Left lung (tissue), 4 donors: ENCODE measurements at regions not wholly inside any gene's neighbourhood (a gene's known extent, or its start where the extent isn't known, plus 50 kb on each side); places are given as distances from the start of the nearest gene placed in this dataset.

ENCODE experiments used
- ATAC-seq: fragments of 200-7000 bp; cut with Tn5 transposase; one replicate; pipeline ENCODE4 v1.9.1; 2020; ENCODE audit warnings: moderate library complexity
- DNase-seq, 4 donors: peaks; one replicate each; pipeline ENCODE4 v3.0.0-alpha.2; 2013 to 2020
- H3K27ac ChIP-seq, 2 donors: fragments of 200-600 bp; sonication (generic) in 1 of 2; one replicate each; pipeline versions ENCODE4 v1.5.0 to v1.8.0; 2020 to 2021
- H3K27me3 ChIP-seq, 2 donors: fragments of 200-600 bp; sonication (generic) in 1 of 2; one replicate each; pipeline versions ENCODE4 v1.5.0 to v1.8.0; 2020 to 2021
- H3K36me3 ChIP-seq, 2 donors: fragments of 200-600 bp; sonication (generic) in 1 of 2; one replicate each; pipeline versions ENCODE4 v1.5.0 to v1.8.0; 2020 to 2021
- H3K4me1 ChIP-seq, 2 donors: fragments of 200-600 bp; one replicate each; pipeline ENCODE4 v1.8.0; 2021
- H3K4me3 ChIP-seq, 2 donors: fragments of 200-600 bp; sonication (generic) in 1 of 2; one replicate each; pipeline versions ENCODE4 v1.5.0 to v1.8.0; 2020 to 2021; ENCODE audit warnings: mild to moderate bottlenecking in 1 of 2
- H3K9me3 ChIP-seq, 2 donors: fragments of 200-600 bp; sonication (generic) in 1 of 2; one replicate each; pipeline versions ENCODE4 v1.5.0 to v1.8.0; 2020 to 2021
- intact Hi-C, 2 donors: fragments of 100-400 bp; cut with DNase I; formaldehyde crosslinking; loops; one replicate each; pipeline versions ENCODE4 v1.11.2 to v1.14.2; 2022
- TF ChIP-seq, protein P1 (sequence below), 2 donors: fragments of 200-600 bp; sonication (generic) in 1 of 2; IDR thresholded peaks; one replicate each; pipeline versions ENCODE4 v1.5.0 to v1.8.0; 2021; ENCODE audit warnings: antibody characterized with exemption in 2 of 2
- donor health status: DM: no; HTN: yes; CAD: no.
- donor health status: DM: no; HTN: no; CAD: no.

DNA sequence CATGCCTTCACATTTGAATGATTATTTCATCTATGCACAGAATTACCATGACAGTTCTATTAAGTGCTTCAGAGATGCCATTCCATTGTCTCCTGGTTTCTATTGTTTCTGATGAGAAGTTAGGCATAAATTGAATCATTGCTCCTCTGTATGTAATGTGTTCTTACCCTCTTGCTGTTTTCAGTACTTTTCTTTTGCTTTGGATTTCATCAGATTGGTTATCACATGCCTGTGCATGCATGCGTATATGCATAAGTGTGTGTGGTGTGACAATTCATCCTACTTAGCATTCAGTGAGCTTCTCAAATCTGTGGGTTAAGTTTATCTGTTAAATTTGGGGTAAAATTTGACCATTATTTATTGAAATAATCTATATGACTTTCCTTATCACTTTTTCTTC, 263.3 kb upstream of the RND3 start:
- TF ChIP-seq, protein P1, sequence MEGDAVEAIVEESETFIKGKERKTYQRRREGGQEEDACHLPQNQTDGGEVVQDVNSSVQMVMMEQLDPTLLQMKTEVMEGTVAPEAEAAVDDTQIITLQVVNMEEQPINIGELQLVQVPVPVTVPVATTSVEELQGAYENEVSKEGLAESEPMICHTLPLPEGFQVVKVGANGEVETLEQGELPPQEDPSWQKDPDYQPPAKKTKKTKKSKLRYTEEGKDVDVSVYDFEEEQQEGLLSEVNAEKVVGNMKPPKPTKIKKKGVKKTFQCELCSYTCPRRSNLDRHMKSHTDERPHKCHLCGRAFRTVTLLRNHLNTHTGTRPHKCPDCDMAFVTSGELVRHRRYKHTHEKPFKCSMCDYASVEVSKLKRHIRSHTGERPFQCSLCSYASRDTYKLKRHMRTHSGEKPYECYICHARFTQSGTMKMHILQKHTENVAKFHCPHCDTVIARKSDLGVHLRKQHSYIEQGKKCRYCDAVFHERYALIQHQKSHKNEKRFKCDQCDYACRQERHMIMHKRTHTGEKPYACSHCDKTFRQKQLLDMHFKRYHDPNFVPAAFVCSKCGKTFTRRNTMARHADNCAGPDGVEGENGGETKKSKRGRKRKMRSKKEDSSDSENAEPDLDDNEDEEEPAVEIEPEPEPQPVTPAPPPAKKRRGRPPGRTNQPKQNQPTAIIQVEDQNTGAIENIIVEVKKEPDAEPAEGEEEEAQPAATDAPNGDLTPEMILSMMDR (IDR thresholded peaks at IDR 0.05), result no peak
- H3K36me3 ChIP-seq, result no peaks in the 10 kb centered on the region
- no peak for DNase-seq

DNA sequence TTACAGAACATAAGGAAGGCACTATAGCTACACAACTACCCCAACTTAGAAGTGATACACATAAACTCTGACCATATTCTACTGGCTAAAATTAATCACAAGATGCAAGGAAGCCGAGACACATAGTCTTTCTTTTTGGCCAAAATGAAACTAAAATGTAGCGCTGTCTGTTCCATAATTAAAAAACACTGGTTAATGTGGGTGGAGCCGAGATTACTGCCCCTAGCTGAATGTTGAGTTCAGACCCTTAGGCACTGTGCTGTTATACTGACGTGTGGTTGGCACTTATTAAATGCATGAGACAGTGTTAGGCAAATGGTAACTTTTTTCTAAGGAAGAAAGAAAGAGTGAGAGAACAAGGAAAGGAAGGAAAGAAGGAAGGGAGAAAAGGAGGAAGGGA, 254.6 kb upstream of the RND3 start:
- Histone ChIP-seq H3K27me3 (no peaks in the 10 kb centered on the region), H3K9me3 (no peaks in the 10 kb centered on the region), H3K4me1 (no peaks in the 10 kb centered on the region), H3K27ac (no peak overlapping the region), H3K36me3 (no peaks in the 10 kb centered on the region), H3K4me3 (no peak overlapping the region)
- DNase-seq (no peak), ATAC-seq (no peak)
- intact Hi-C loops, result no loop called here
- TF ChIP-seq, protein P1 (IDR thresholded peaks at IDR 0.05), result no peak

More for the DNA sequence above, 263.3 kb upstream of the RND3 start:
- intact Hi-C loops, result no loop called here
- ATAC-seq, result no peak
- no peaks in the 10 kb centered on the region for H3K9me3 ChIP-seq
- no peak overlapping the region for H3K4me3 ChIP-seq
- H3K4me1 ChIP-seq, result no peaks in the 10 kb centered on the region
- H3K27me3 ChIP-seq, result no peaks in the 10 kb centered on the region
- H3K27ac ChIP-seq, result no peak overlapping the region

DNA sequence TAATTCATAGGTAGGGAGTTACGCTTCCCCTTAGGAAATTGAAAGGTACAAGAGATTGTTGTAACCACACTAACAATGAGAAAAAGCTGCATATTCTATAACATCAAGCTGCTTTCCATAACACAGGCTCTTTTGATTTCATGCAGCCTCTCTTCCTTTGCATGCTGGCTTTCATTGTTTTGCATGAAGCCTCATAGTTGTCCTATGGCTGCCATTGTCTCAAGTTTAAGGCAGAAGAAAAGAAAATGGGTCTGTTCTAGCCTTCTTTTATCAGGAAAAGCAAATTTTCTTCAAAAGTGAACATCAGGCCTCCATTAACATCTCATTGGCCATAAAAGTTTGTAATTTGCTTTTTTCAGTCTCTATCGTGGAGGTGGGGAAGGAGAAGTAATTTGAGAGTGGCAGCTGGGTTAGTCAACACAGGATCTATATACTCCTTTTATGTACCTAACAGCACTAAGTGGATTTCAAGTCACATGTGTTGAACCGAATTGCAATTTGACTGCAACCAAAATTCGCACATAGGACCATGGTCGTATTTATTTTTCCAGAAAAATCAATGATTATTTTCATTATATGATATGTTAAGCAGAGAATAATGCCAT, 248.5 kb upstream of the RND3 start:
- DNase-seq, result no peak
- intact Hi-C loops, result no loop called here
- Histone ChIP-seq H3K27ac (no peak overlapping the region), H3K4me1 (no peaks in the 10 kb centered on the region), H3K27me3 (no peaks in the 10 kb centered on the region), H3K4me3 (no peak overlapping the region), H3K9me3 (no peaks in the 10 kb centered on the region), H3K36me3 (no peaks in the 10 kb centered on the region)
- TF ChIP-seq, protein P1 (IDR thresholded peaks at IDR 0.05), result no peak
- no peak for ATAC-seq

DNA sequence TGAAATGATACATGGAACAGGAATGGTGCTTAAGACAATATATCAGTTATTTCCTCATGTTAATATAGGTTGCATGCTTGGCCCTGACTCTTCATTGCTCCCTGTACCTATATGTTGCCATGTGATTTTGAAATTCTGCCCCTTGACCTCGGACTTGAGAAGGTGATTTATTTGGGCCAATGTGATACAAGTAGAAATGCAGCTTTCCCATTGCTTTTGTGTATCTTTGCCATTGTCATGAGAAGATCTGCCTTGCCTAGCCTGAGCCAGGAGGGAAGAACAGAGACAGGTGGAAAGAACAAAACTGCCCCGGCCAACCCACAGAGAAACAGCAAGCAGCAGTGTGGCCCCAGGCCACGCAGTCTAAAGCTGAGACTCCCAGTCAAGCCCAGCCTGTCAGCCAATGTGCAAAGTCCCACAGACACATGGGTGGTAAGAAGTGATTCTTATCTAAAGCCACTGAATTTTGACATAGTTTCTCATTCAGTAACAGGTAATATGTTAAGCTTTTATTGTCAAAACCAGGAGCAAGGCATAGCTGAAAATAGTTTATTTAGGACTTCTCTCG, 245.7 kb upstream of the RND3 start:
- intact Hi-C loops, result no loop called here
- DNase-seq (no peak), ATAC-seq (no peak)
- no peaks in the 10 kb centered on the region for H3K9me3 ChIP-seq
- H3K27ac ChIP-seq, result no peak overlapping the region
- no peaks in the 10 kb centered on the region for H3K36me3 ChIP-seq
- H3K4me1 ChIP-seq, result no peaks in the 10 kb centered on the region
- TF ChIP-seq, protein P1 (IDR thresholded peaks at IDR 0.05), result no peak
- H3K4me3 ChIP-seq, result no peak overlapping the region
- H3K27me3 ChIP-seq, result no peaks in the 10 kb centered on the region

DNA sequence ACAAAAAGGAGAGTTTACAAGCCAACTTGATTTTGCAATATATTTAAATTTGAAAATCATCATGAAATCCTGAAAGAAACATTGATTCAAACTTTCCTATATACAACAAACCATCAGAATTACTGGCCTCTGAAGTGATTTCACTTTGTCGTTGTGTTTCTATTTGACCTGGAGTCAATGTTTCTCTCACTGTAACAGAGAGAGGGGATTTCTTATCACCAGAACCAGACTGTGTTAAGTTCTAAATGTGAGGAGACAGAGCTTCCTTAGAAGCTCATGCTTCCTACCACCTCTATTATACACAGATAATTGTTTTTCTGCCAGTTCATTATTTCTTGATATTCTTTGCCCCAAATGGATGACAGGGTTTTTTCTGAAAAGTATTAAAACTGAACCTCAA, 245.0 kb upstream of the RND3 start:
- TF ChIP-seq, protein P1 (IDR thresholded peaks at IDR 0.05), result no peak
- Histone ChIP-seq H3K27me3 (no peaks in the 10 kb centered on the region), H3K36me3 (no peaks in the 10 kb centered on the region), H3K4me1 (no peaks in the 10 kb centered on the region), H3K4me3 (no peak overlapping the region), H3K27ac (no peak overlapping the region), H3K9me3 (no peaks in the 10 kb centered on the region)
- ATAC-seq, result no peak
- no peak for DNase-seq
- intact Hi-C loops, result no loop called here
